ENCODE measurements at regions not wholly inside any gene's neighbourhood (a gene's known extent, or its start where the extent isn't known, plus 50 kb on each side); places are given as distances from the start of the nearest gene placed in this dataset.

DNA sequence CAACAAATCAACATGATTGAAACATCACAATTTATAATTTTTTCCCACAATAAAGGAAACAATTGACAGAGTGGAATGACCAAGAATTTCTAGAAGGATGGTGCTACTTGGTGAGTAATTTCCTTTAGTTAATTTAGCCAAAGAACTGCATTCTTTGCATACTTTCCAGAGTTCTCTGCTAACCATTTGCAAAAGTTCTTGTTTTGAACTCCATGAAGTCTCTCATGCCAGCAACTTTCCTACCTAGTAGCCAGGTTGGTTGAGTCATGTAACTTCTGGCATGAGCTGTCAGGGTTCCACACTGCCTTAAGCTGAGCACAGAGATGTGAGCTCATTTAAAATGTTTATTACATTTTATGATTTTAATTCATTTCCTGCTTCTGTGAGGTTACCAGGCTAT is 539.6 kb downstream of the PID1 start:
- no peak for DNase-seq (ENCODE audit: low spot score)
- TF ChIP-seq, protein P1, sequence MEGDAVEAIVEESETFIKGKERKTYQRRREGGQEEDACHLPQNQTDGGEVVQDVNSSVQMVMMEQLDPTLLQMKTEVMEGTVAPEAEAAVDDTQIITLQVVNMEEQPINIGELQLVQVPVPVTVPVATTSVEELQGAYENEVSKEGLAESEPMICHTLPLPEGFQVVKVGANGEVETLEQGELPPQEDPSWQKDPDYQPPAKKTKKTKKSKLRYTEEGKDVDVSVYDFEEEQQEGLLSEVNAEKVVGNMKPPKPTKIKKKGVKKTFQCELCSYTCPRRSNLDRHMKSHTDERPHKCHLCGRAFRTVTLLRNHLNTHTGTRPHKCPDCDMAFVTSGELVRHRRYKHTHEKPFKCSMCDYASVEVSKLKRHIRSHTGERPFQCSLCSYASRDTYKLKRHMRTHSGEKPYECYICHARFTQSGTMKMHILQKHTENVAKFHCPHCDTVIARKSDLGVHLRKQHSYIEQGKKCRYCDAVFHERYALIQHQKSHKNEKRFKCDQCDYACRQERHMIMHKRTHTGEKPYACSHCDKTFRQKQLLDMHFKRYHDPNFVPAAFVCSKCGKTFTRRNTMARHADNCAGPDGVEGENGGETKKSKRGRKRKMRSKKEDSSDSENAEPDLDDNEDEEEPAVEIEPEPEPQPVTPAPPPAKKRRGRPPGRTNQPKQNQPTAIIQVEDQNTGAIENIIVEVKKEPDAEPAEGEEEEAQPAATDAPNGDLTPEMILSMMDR (IDR thresholded peaks at IDR 0.05; ENCODE audit: extremely low read depth, insufficient read depth, missing control alignments) = no peak
- in situ Hi-C loops (cut with MboI; ENCODE audit: low pct_unique_long_range_greater_than_20kb, low sequenced_read_pairs, unreplicated experiment) = no loop called here

DNA sequence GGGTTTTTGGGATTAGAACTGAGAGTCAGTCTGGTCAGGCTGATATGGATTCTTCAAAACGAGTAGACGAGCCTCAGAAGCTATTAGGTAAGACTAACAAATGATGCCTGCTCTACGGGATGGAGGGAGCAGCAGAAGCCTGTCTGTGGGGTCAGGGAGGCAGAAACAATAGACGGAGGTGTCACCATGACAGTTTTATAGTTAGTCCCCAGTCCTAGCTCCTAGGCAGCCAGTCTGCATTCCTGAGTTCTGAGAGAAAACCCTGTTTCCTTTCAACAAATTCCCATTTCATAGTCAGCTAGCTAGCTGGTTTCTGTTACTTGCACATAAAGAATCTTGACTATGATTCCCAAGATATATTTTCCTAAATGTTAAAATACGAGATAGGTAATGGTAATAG is 542.1 kb downstream of the PID1 start:
- TF ChIP-seq, protein P1 (IDR thresholded peaks at IDR 0.05; ENCODE audit: extremely low read depth, insufficient read depth, missing control alignments) = no peak
- no peak for DNase-seq (ENCODE audit: low spot score)
- in situ Hi-C loops (cut with MboI; ENCODE audit: low pct_unique_long_range_greater_than_20kb, low sequenced_read_pairs, unreplicated experiment) = no loop called here

DNA sequence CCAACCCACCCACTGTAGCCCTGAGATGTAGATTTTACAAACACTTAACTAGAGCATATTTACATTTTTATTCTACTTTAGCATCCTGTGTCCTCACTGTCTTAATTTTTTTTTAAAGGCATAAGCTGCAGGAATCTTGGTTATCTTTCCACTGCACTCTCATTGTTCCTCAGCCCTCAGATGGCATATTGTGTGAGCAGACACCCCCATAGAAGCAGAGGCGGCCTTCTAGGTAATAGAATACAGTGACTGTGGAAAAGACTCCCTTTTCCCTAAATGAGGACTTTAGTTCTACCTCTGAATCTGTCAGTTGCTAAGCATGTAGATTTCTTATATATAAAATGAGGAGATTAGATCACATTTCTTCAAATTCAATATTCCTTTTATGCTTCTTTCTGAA is 543.5 kb upstream of the SPHKAP start:
- TF ChIP-seq, protein P1 (IDR thresholded peaks at IDR 0.05; ENCODE audit: extremely low read depth, insufficient read depth, missing control alignments) = no peak
- DNase-seq (ENCODE audit: low spot score) = no peak
- in situ Hi-C loops (cut with MboI; ENCODE audit: low pct_unique_long_range_greater_than_20kb, low sequenced_read_pairs, unreplicated experiment) = no loop called here

DNA sequence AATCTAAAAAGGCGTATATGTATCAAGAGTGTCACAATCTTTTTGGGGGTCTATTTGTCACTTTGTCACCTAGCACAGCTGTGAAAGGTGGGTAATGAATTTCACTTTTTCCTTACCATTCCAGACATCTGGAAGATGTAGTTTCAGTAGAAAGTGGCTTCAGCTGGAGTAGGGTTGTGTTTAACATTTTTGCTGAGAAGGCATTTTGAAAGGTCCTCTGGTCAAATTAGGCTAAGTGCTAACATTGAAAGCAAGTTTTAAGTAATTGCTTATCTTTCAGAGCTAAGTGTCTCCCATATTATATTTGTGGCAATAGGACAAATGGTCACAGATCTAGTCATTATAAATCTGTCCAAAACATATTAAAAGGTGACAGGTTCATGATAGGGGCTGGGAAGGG is 542.1 kb upstream of the SPHKAP start:
- in situ Hi-C loops (cut with MboI; ENCODE audit: low pct_unique_long_range_greater_than_20kb, low sequenced_read_pairs, unreplicated experiment) = no loop called here
- no peak for DNase-seq (ENCODE audit: low spot score)
- TF ChIP-seq, protein P1 (IDR thresholded peaks at IDR 0.05; ENCODE audit: extremely low read depth, insufficient read depth, missing control alignments) = no peak

DNA sequence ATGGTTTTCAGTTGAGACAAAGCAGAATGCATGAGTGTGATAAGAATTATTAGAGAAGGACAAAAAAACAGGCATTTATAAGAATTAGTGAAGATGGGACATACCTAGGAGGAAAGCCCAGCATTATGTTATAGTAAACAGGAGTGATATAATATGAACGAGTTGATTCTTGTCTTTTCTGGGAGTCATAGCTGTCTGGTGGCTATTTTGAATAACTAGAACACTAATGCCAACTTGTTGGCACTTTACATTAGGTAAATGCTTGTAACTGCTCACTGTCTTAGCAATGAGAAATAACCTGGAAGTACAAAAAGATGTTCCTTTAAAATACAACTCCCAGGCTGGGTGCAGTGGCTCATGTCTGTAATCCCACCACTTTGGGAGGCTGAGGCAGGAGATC is 540.8 kb upstream of the SPHKAP start:
- TF ChIP-seq, protein P1 (IDR thresholded peaks at IDR 0.05; ENCODE audit: extremely low read depth, insufficient read depth, missing control alignments) = no peak
- in situ Hi-C loops (cut with MboI; ENCODE audit: low pct_unique_long_range_greater_than_20kb, low sequenced_read_pairs, unreplicated experiment) = no loop called here
- no peak for DNase-seq (ENCODE audit: low spot score)

DNA sequence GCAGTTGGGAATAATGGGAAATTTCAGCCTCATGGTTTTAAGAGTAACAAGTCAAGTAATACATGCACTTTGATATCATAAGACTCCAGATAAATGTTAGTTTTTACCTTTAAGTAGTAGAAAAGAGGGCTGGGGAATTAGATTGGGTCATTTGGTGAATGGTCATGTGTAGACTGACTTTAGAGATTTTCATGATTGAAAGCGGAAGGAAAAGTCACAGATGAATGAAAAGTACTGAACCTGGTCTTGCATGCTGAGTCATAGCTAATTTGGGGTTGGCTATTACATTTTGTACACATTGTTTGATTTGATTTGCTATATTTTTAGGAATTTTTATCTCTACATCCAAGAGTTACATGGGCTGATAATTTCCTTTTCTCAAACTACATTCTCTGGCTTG is 539.4 kb upstream of the SPHKAP start:
- DNase-seq (ENCODE audit: low spot score) = no peak
- TF ChIP-seq, protein P1 (IDR thresholded peaks at IDR 0.05; ENCODE audit: extremely low read depth, insufficient read depth, missing control alignments) = no peak
- in situ Hi-C loops (cut with MboI; ENCODE audit: low pct_unique_long_range_greater_than_20kb, low sequenced_read_pairs, unreplicated experiment) = no loop called here

DNA sequence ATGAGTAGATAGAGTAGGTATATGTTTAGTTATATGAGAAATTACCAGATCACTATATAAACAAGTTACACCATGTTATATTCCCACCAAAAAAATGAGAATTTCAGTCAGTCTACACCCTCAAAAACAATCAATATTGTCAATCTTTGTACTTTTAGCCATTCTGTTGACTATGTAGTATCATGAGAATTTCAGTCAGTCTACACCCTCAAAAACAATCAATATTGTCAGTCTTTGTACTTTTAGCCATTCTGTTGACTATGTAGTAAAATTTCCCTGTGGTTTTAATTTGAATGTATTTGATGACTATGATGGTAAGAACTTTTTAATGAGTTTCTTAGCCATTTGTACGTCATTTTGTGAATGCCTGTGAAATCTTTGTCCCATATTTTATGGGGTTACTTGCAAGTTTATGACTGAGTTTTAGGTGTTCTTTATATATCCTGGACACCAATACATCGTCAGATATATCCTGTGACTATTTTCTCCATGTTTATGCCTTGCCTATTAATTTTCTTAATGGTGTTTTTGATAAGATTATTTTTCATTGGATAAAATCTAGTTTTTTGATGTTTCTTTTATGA is 528.4 kb upstream of the SPHKAP start:
- no peak for DNase-seq (ENCODE audit: low spot score)
- in situ Hi-C loops (cut with MboI; ENCODE audit: low pct_unique_long_range_greater_than_20kb, low sequenced_read_pairs, unreplicated experiment) = no loop called here
- TF ChIP-seq, protein P1 (IDR thresholded peaks at IDR 0.05; ENCODE audit: extremely low read depth, insufficient read depth, missing control alignments) = no peak

Data from GM13977 (cell line).